SK-N-SH (cell line): ENCODE measurements at regions not wholly inside any gene's neighbourhood (a gene's known extent, or its start where the extent isn't known, plus 50 kb on each side); places are given as distances from the start of the nearest gene placed in this dataset.

Source experiments
- CTCF ChIA-PET: fragments of 300-600, 350-600 bp; formaldehyde crosslinking; extraction: SDS; loops from one replicate; lab custom pipeline; 2021; lab: Yijun Ruan, JAX
- POLR2A ChIA-PET: fragments of 350-600 bp; sonication (Branson Sonifier 250); formaldehyde crosslinking; extraction: SDS; loops from one replicate; lab custom pipeline; 2020; ENCODE audit warnings: antibody characterized with exemption, inconsistent platforms; lab: Yijun Ruan, JAX
- DNase-seq: peaks from one replicate; pipeline ENCODE4 v3.0.0; 2012
- H2AFZ ChIP-seq: fragments of 200-600 bp; sonication (generic); 2 replicates; pipeline ENCODE4 v1.8.1; 2016; ENCODE audit warnings: antibody characterized with exemption, mild to moderate bottlenecking, low read depth
- H3F3A ChIP-seq: fragments of 200-600 bp; sonication (generic); replicated peaks from 2 replicates; pipeline ENCODE3; 2016; ENCODE audit warnings: antibody characterized with exemption, mild to moderate bottlenecking; ENCODE audit not compliant: insufficient read depth
- H3K27ac ChIP-seq, 2 experiments: fragments of 200-500 bp in 1 of 2; fragments of 200-600 bp in 1 of 2; sonication (Bioruptor generic) in 1 of 2; sonication (generic), shearing (Covaris generic) in 1 of 2; 2 replicates each; pipeline versions ENCODE4 v1.5.1 to v1.6.1; 2014 to 2016; ENCODE audit warnings: low read depth in 2 of 2, inconsistent platforms in 1 of 2, low read length in 1 of 2, mild to moderate bottlenecking in 1 of 2, mixed read lengths in 1 of 2
- H3K27me3 ChIP-seq: fragments of 200-600 bp; sonication (generic), shearing (Covaris generic); 2 replicates; pipeline ENCODE4 v1.6.1; 2016; ENCODE audit warnings: mixed run types; ENCODE audit not compliant: insufficient read depth
- H3K36me3 ChIP-seq, 2 experiments: fragments of 200-500 bp in 1 of 2; fragments of 200-600 bp in 1 of 2; sonication (Bioruptor generic) in 1 of 2; sonication (generic) in 1 of 2; replicated peaks in 1 of 2; 2 replicates each; pipeline versions ENCODE3 to v1.5.1; 2014 to 2016; ENCODE audit warnings: low read length in 1 of 2, mild to moderate bottlenecking in 1 of 2; ENCODE audit not compliant: insufficient read depth in 2 of 2, control insufficient read depth in 1 of 2
- H3K4me1 ChIP-seq, 2 experiments: fragments of 200-500 bp in 1 of 2; fragments of 200-600 bp in 1 of 2; sonication (Bioruptor generic) in 1 of 2; sonication (generic), shearing (Covaris generic) in 1 of 2; 2 replicates each; pipeline versions ENCODE4 v1.5.1 to v1.6.1; 2014 to 2016; ENCODE audit warnings: low read depth in 1 of 2, low read length in 1 of 2, mixed run types in 1 of 2; ENCODE audit not compliant: insufficient read depth in 2 of 2, control insufficient read depth in 1 of 2
- H3K4me2 ChIP-seq: fragments of 200-600 bp; sonication (generic), shearing (Covaris generic); 2 replicates; pipeline ENCODE4 v1.6.1; 2017; ENCODE audit warnings: mixed run types
- H3K4me3 ChIP-seq, 2 experiments: fragments of 200-500 bp in 1 of 2; fragments of 200-600 bp in 1 of 2; sonication (Bioruptor generic) in 1 of 2; sonication (generic), shearing (Covaris generic) in 1 of 2; 2 replicates each; pipeline versions ENCODE4 v1.5.1 to v1.8.1; 2014 to 2016; ENCODE audit warnings: low read depth in 2 of 2, inconsistent platforms in 1 of 2, low read length in 1 of 2, mild to moderate bottlenecking in 1 of 2, mixed read lengths in 1 of 2, moderate library complexity in 1 of 2
- H3K79me2 ChIP-seq: fragments of 200-600 bp; sonication (generic); 2 replicates; pipeline ENCODE4 v1.8.1; 2017; ENCODE audit warnings: mild to moderate bottlenecking; ENCODE audit not compliant: insufficient read depth
- H3K9ac ChIP-seq: fragments of 200-600 bp; sonication (generic); 2 replicates; pipeline ENCODE4 v1.6.1; 2017; ENCODE audit warnings: mixed run types
- H3K9me2 ChIP-seq: fragments of 200-600 bp; sonication (generic); 2 replicates; pipeline ENCODE4 v1.6.1; 2017; ENCODE audit warnings: mixed run types
- H3K9me3 ChIP-seq: fragments of 200-600 bp; sonication (generic); 2 replicates; pipeline ENCODE4 v1.6.1; 2017; ENCODE audit warnings: mixed run types, mild to moderate bottlenecking, moderate library complexity
- H4K20me1 ChIP-seq: fragments of 200-600 bp; sonication (generic); 2 replicates; pipeline ENCODE4 v1.6.1; 2017; ENCODE audit warnings: mild to moderate bottlenecking, mixed run types; ENCODE audit not compliant: insufficient read depth
- CTCF ChIP-seq: fragments of 200-600 bp; sonication (generic); IDR thresholded peaks from 2 replicates; pipeline ENCODE4 v1.6.1; 2017; ENCODE audit warnings: antibody characterized with exemption, mild to moderate bottlenecking, moderate library complexity
- EZH2phosphoT487 ChIP-seq: fragments of 200-600 bp; sonication (generic); IDR thresholded peaks from 2 replicates; pipeline ENCODE4 v1.6.1; 2017; ENCODE audit warnings: low read depth, mixed run types, mild to moderate bottlenecking, antibody characterized with exemption, moderate library complexity, borderline replicate concordance
- FOXJ3 ChIP-seq: sonication (generic); formaldehyde crosslinking; IDR thresholded peaks from 2 replicates; pipeline ENCODE4 v1.5.1; 2020; ENCODE audit warnings: mild to moderate bottlenecking, missing genetic modification reagents
- FOXM1 ChIP-seq: IDR thresholded peaks from 2 replicates; pipeline ENCODE4 v1.4.0; 2012; ENCODE audit warnings: low read depth, mild to moderate bottlenecking
- GABPA ChIP-seq: IDR thresholded peaks from 2 replicates; pipeline ENCODE4 v1.4.0; 2012; ENCODE audit warnings: low read depth, mild to moderate bottlenecking
- GATA2 ChIP-seq: sonication (generic); formaldehyde crosslinking; IDR thresholded peaks from 2 replicates; pipeline ENCODE4 v1.5.0; 2020; ENCODE audit warnings: mild to moderate bottlenecking, missing genetic modification reagents
- JUND ChIP-seq: IDR thresholded peaks from 2 replicates; pipeline ENCODE4 v1.4.0; 2012
- MEF2A ChIP-seq: IDR thresholded peaks from 2 replicates; pipeline ENCODE4 v1.4.0; 2012; ENCODE audit warnings: low read depth, borderline replicate concordance
- NFIC ChIP-seq: IDR thresholded peaks from 2 replicates; pipeline ENCODE4 v1.4.0; 2012; ENCODE audit warnings: borderline replicate concordance
- NRF1 ChIP-seq: IDR thresholded peaks from 2 replicates; pipeline ENCODE4 v1.6.1; 2012; ENCODE audit warnings: low read depth, mild to moderate bottlenecking, low read length
- PBX3 ChIP-seq: IDR thresholded peaks from 2 replicates; pipeline ENCODE4; 2012
- RAD21 ChIP-seq: IDR thresholded peaks from 2 replicates; pipeline ENCODE4 v1.6.1; 2012; ENCODE audit warnings: mild to moderate bottlenecking, low read length
- REST ChIP-seq: IDR thresholded peaks from 2 replicates; pipeline ENCODE4 v1.6.1; 2012; ENCODE audit warnings: mild to moderate bottlenecking, low read depth, low read length, moderate library complexity
- RFX5 ChIP-seq: IDR thresholded peaks from 2 replicates; pipeline ENCODE4 v1.6.1; 2012; ENCODE audit warnings: mild to moderate bottlenecking, improper control_type of control experiment, low read length
- RXRA ChIP-seq: IDR thresholded peaks from 2 replicates; pipeline ENCODE4 v1.4.0; 2012; ENCODE audit warnings: low read depth, mild to moderate bottlenecking, borderline replicate concordance
- SMC3 ChIP-seq: IDR thresholded peaks from 2 replicates; pipeline ENCODE4 v1.6.1; 2012; ENCODE audit warnings: low read depth, low read length, improper control_type of control experiment
- TAF1 ChIP-seq: IDR thresholded peaks from 2 replicates; pipeline ENCODE4 v1.6.1; 2012; ENCODE audit warnings: low read depth, mild to moderate bottlenecking, low read length, moderate library complexity, borderline replicate concordance
- TCF12 ChIP-seq: IDR thresholded peaks from 2 replicates; pipeline ENCODE4 v1.4.0; 2012
- TEAD4 ChIP-seq: IDR thresholded peaks from 2 replicates; pipeline ENCODE4 v1.4.0; 2012; ENCODE audit warnings: mild to moderate bottlenecking, borderline replicate concordance; ENCODE audit not compliant: insufficient read depth
- USF2 ChIP-seq: fragments of 150-350 bp; IDR thresholded peaks from 2 replicates; pipeline ENCODE4 v1.6.1; 2017; ENCODE audit warnings: antibody characterized with exemption, low read length, low read depth, borderline replicate concordance
- YY1 ChIP-seq: IDR thresholded peaks from 2 replicates; pipeline ENCODE4 v1.4.0; 2012; ENCODE audit warnings: low read depth, mild to moderate bottlenecking
- ZBTB33 ChIP-seq: IDR thresholded peaks from 2 replicates; pipeline ENCODE4 v1.4.0; 2012; ENCODE audit warnings: low read depth, borderline replicate concordance
- WGBS: methylation state at CpG from one replicate; pipeline ENCODE4 v1.1.6; 2017; ENCODE audit warnings: low lambda C conversion rate; 5-methylcytosine and 5-hydroxymethylcytosine counted together
- TF ChIP-seq, protein P1 (sequence below): fragments of 150-350 bp; IDR thresholded peaks from 2 replicates; pipeline ENCODE4 v1.6.1; 2016; ENCODE audit warnings: mild to moderate bottlenecking, low read depth, low read length

DNA sequence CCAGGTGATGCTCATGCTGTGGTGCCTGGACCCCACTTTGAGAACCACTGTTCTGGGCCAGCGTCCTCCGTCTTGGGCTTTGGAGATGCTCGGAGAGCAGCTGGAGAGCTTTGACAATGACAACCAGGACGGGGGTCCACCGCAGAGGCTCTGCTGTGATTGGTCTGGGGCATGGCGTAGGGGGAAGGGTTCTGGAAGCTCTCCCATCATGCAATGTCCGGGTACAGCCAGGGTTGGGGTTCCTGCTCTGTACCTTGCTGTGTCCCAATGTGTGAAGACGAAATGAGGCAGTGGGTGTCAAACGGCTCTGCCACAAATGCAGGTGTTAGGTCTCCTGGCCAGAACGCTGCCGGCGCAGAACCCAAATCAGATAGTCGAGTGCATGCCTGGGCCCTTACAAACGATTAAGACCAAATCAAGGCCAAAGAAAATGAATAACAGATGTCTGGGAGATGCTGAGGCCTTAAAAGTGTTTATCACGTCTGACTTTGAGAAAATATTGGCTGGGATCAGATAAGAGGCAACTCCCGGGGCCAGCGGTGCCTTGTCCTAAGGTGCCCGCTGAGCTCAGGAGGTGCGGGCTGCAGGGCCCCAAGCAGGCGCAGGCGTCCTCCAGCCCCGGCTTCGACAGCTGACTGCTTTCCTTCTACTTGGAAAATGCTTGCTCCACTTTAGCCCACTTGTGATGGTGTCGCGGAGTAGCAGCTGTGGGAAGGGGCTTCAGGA is 117.2 kb downstream of the VAPA start:
- DNase-seq = peak; percentile 70
- Histone ChIP-seq H3K9me2 (no peaks in the 10 kb centered on the region), H3K36me3 (no peaks in the 10 kb centered on the region), H3K27ac (no peak overlapping the region), H2AFZ (no peak overlapping the region), H3K79me2 (no peaks in the 10 kb centered on the region), H3K4me2 (no peak overlapping the region), H3K4me3 (no peak overlapping the region), H3K27me3 (no peaks in the 10 kb centered on the region), H4K20me1 (no peaks in the 10 kb centered on the region), H3K9ac (no peak overlapping the region), H3K4me1 (peaks cover 0 to 13% of the 10 kb centered on the region in 2 experiments; a peak in 1 of 4 replicates), H3F3A (no peaks in the 10 kb centered on the region), H3K9me3 (no peaks in the 10 kb centered on the region)
- POLR2A ChIA-PET = no interaction called here
- 56% methylated on average over 22 of the region's 25 CpGs for WGBS
- CTCF ChIA-PET = interaction anchor here (1.5 to 1.7 kb wide), 2 partner anchors 10 to 488 kb away, joined by 3 to 6 read pairs; no protein-coding TSS in a partner anchor
- TF ChIP-seq SMC3 (no peak), PBX3 (no peak), GATA2 (peak; percentile 88), NRF1 (no peak), TCF12 (peak; percentile 68), YY1 (no peak), TAF1 (no peak), USF2 (no peak), GABPA (no peak), RAD21 (peak; percentile 16; the same call in 1 of the 2 replicates), RFX5 (no peak), RXRA (no peak), FOXM1 (no peak), JUND (no peak), EZH2phosphoT487 (no peak), MEF2A (no peak), FOXJ3 (CRISPR knock-in tag) (peak; percentile 32; the same call in 1 of the 2 replicates), ZBTB33 (no peak), REST (no peak), CTCF (no peak), NFIC (no peak), TEAD4 (no peak)
- TF ChIP-seq, protein P1, sequence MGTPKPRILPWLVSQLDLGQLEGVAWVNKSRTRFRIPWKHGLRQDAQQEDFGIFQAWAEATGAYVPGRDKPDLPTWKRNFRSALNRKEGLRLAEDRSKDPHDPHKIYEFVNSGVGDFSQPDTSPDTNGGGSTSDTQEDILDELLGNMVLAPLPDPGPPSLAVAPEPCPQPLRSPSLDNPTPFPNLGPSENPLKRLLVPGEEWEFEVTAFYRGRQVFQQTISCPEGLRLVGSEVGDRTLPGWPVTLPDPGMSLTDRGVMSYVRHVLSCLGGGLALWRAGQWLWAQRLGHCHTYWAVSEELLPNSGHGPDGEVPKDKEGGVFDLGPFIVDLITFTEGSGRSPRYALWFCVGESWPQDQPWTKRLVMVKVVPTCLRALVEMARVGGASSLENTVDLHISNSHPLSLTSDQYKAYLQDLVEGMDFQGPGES = no peak
